HepG2 (cell line): ENCODE measurements at regions not wholly inside any gene's neighbourhood (a gene's known extent, or its start where the extent isn't known, plus 50 kb on each side); places are given as distances from the start of the nearest gene placed in this dataset.

ENCODE experiments used
- BORCS8-MEF2B ChIP-seq: sonication (generic); formaldehyde crosslinking; IDR thresholded peaks from 2 replicates; pipeline ENCODE4 v1.8.0; 2022; ENCODE audit warnings: mild to moderate bottlenecking, missing genetic modification reagents
- CREM ChIP-seq, 2 experiments: sonication (generic) in 1 of 2; formaldehyde crosslinking in 1 of 2; IDR thresholded peaks; 2 replicates each; pipeline versions ENCODE4 v1.4.0 to v1.6.1; 2016 to 2020; ENCODE audit warnings: antibody characterized with exemption in 1 of 2, mild to moderate bottlenecking in 1 of 2, missing genetic modification reagents in 1 of 2
- ERF ChIP-seq: IDR thresholded peaks from 2 replicates; pipeline ENCODE4 v1.6.1; 2018; ENCODE audit warnings: missing biosample characterization, missing genetic modification reagents
- HOXA3 ChIP-seq: sonication (generic); formaldehyde crosslinking; IDR thresholded peaks from 2 replicates; pipeline ENCODE4 v1.5.0; 2020; ENCODE audit warnings: missing genetic modification reagents
- MAF1 ChIP-seq: sonication (generic); formaldehyde crosslinking; IDR thresholded peaks from 2 replicates; pipeline ENCODE4 v1.5.0; 2020; ENCODE audit warnings: missing genetic modification reagents, borderline replicate concordance
- NR2F2 ChIP-seq: IDR thresholded peaks from 2 replicates; pipeline ENCODE4 v1.6.1; 2012; ENCODE audit warnings: low read depth, inconsistent platforms, borderline replicate concordance
- PAXIP1 ChIP-seq: sonication (generic); formaldehyde crosslinking; conservative IDR thresholded peaks from 2 replicates; pipeline ENCODE4 v1.4.0; 2020; ENCODE audit warnings: mild to moderate bottlenecking, missing genetic modification reagents, moderate library complexity
- SOX13 ChIP-seq, 3 experiments: fragments of 450-650 bp in 1 of 3; sonication (generic) in 1 of 3; formaldehyde crosslinking in 1 of 3; IDR thresholded peaks in 2 of 3; conservative IDR thresholded peaks in 1 of 3; 2 replicates each; pipeline versions ENCODE4 v1.5.0 to v1.6.1; 2016 to 2020; ENCODE audit warnings: antibody characterized with exemption in 1 of 3, mild to moderate bottlenecking in 1 of 3, missing compliant biosample characterization in 1 of 3, missing genetic modification reagents in 1 of 3, moderate library complexity in 1 of 3
- TAF15 ChIP-seq: fragments of 200-400 bp; formaldehyde crosslinking; IDR thresholded peaks from one replicate; pipeline ENCODE4 v1.6.1; 2018; ENCODE audit warnings: mild to moderate bottlenecking, low read depth, low read length; ENCODE audit not compliant: poor library complexity, severe bottlenecking
- TOPORS ChIP-seq: sonication (generic); formaldehyde crosslinking; IDR thresholded peaks from 2 replicates; pipeline ENCODE4 v1.8.0; 2023; ENCODE audit warnings: mild to moderate bottlenecking, missing genetic modification reagents
- XRCC5 ChIP-seq: fragments of 200-400 bp; formaldehyde crosslinking; optimal IDR thresholded peaks from 2 replicates; pipeline ENCODE3; 2017; ENCODE audit warnings: mild to moderate bottlenecking, low read length
- ZBTB34 ChIP-seq: sonication (generic); formaldehyde crosslinking; IDR thresholded peaks from 2 replicates; pipeline ENCODE4 v1.8.0; 2022; ENCODE audit warnings: mild to moderate bottlenecking, missing genetic modification reagents
- ZMYM2 ChIP-seq: sonication (generic); formaldehyde crosslinking; IDR thresholded peaks from 2 replicates; pipeline ENCODE4 v1.8.0; 2022; ENCODE audit warnings: mild to moderate bottlenecking, missing genetic modification reagents
- ZNF296 ChIP-seq: sonication (generic); formaldehyde crosslinking; conservative IDR thresholded peaks from 2 replicates; pipeline ENCODE4 v1.5.0; 2020; ENCODE audit warnings: mild to moderate bottlenecking, missing genetic modification reagents
- ZNF432 ChIP-seq: sonication (generic); formaldehyde crosslinking; IDR thresholded peaks from 2 replicates; pipeline ENCODE4 v1.5.0; 2020; ENCODE audit warnings: missing genetic modification reagents, mild to moderate bottlenecking, borderline replicate concordance
- ZNF446 ChIP-seq: sonication (generic); formaldehyde crosslinking; IDR thresholded peaks from 2 replicates; pipeline ENCODE4 v1.5.0; 2020; ENCODE audit warnings: mild to moderate bottlenecking, missing genetic modification reagents
- ZNF451 ChIP-seq: sonication (generic); formaldehyde crosslinking; IDR thresholded peaks from 2 replicates; pipeline ENCODE4 v1.5.0; 2020; ENCODE audit warnings: mild to moderate bottlenecking, missing genetic modification reagents
- ZNF496 ChIP-seq: sonication (generic); formaldehyde crosslinking; IDR thresholded peaks from 2 replicates; pipeline ENCODE4 v1.8.1; 2023; ENCODE audit warnings: mild to moderate bottlenecking, moderate library complexity, missing genetic modification reagents; ENCODE audit not compliant: insufficient replicate concordance
- ZNF562 ChIP-seq: sonication (generic); formaldehyde crosslinking; IDR thresholded peaks from 2 replicates; pipeline ENCODE4 v1.8.0; 2022; ENCODE audit warnings: missing genetic modification reagents, borderline replicate concordance
- ZNF598 ChIP-seq: sonication (generic); formaldehyde crosslinking; IDR thresholded peaks from 2 replicates; pipeline ENCODE4 v1.5.1; 2020; ENCODE audit warnings: mild to moderate bottlenecking, missing genetic modification reagents, borderline replicate concordance
- ZNF772 ChIP-seq: sonication (generic); formaldehyde crosslinking; IDR thresholded peaks from 2 replicates; pipeline ENCODE4 v1.5.0; 2020; ENCODE audit warnings: mild to moderate bottlenecking, missing genetic modification reagents
- ZNF775 ChIP-seq: sonication (generic); formaldehyde crosslinking; IDR thresholded peaks from 2 replicates; pipeline ENCODE4 v1.4.0; 2020; ENCODE audit warnings: missing genetic modification reagents, mild to moderate bottlenecking, moderate library complexity, borderline replicate concordance
- ZNF777 ChIP-seq: sonication (generic); formaldehyde crosslinking; IDR thresholded peaks from 2 replicates; pipeline ENCODE4 v1.4.0; 2020; ENCODE audit warnings: missing genetic modification reagents
- TF ChIP-seq, protein P1 (sequence below): sonication (generic); IDR thresholded peaks from 2 replicates; pipeline ENCODE4 v1.6.1; 2016; ENCODE audit warnings: low read depth, borderline replicate concordance
- TF ChIP-seq, protein P2 (sequence below): fragments of 450-650 bp; IDR thresholded peaks from 2 replicates; pipeline ENCODE4 v1.6.1; 2017

GRCh38 chr5:40442346-40442745 is 237.4 kb upstream of the PTGER4 start (continued):
- TF ChIP-seq ZBTB34 (no peak), MAF1 (CRISPR knock-in tag) (no peak), ZNF775 (no peak), ZNF451 (CRISPR knock-in tag) (no peak), ZNF446 (no peak), ZNF777 (CRISPR knock-in tag) (no peak), PAXIP1 (peak; percentile 91), ZNF296 (CRISPR knock-in tag) (no peak), ERF (CRISPR knock-in tag) (no peak), SOX13 (IDR thresholded peaks at IDR 0.05) (no peak), SOX13 (CRISPR knock-in tag; conservative IDR thresholded peaks at IDR 0.05 in 1 of 2, IDR thresholded peaks at IDR 0.05 in 1 of 2) (peak in 1 of 2 experiments; percentile 90; a peak in 2 of 4 replicates), ZNF562 (no peak), HOXA3 (CRISPR knock-in tag) (no peak), ZMYM2 (CRISPR knock-in tag) (no peak), ZNF598 (CRISPR knock-in tag) (no peak), TAF15 (no peak), ZNF496 (no peak), TOPORS (CRISPR knock-in tag) (no peak), ZNF772 (CRISPR knock-in tag) (no peak), BORCS8-MEF2B (no peak), XRCC5 (no peak), NR2F2 (peak; percentile 32; the same call in 1 of the 2 replicates), ZNF432 (no peak), CREM (IDR thresholded peaks at IDR 0.05) (peak; percentile 56; the same call in 1 of the 2 replicates), CREM (CRISPR knock-in tag; IDR thresholded peaks at IDR 0.05) (no peak)
- TF ChIP-seq, protein P1, sequence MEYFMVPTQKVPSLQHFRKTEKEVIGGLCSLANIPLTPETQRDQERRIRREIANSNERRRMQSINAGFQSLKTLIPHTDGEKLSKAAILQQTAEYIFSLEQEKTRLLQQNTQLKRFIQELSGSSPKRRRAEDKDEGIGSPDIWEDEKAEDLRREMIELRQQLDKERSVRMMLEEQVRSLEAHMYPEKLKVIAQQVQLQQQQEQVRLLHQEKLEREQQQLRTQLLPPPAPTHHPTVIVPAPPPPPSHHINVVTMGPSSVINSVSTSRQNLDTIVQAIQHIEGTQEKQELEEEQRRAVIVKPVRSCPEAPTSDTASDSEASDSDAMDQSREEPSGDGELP: peak; percentile 26; the same call in 1 of the 2 replicates
- TF ChIP-seq, protein P2, sequence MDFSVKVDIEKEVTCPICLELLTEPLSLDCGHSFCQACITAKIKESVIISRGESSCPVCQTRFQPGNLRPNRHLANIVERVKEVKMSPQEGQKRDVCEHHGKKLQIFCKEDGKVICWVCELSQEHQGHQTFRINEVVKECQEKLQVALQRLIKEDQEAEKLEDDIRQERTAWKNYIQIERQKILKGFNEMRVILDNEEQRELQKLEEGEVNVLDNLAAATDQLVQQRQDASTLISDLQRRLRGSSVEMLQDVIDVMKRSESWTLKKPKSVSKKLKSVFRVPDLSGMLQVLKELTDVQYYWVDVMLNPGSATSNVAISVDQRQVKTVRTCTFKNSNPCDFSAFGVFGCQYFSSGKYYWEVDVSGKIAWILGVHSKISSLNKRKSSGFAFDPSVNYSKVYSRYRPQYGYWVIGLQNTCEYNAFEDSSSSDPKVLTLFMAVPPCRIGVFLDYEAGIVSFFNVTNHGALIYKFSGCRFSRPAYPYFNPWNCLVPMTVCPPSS: no peak
